ENCODE measurements at regions not wholly inside any gene's neighbourhood (a gene's known extent, or its start where the extent isn't known, plus 50 kb on each side); places are given as distances from the start of the nearest gene placed in this dataset.
A peak's percentile ranks its signal among the peaks of the same experiment; 100 is the strongest.
"Not testable (repeated sequence)": the region's sequence is repeated elsewhere in the genome, so short reads cannot be mapped to it uniquely, and the experiment has no call there.

- no peak overlapping the region for H3K4me3 ChIP-seq (replicated peaks in 1 of 4; ENCODE audit: control extremely low read depth in 1 of 4, insufficient read depth in 1 of 4, low read depth in 3 of 4, low read length in 4 of 4)
- no peak overlapping the region for H2AFZ ChIP-seq (ENCODE audit: low read length)
Observed at GRCh38 chr18:34947711-34948125, 93.5 kb upstream of the MAPRE2 start.

GRCh38 chr18:34951625-34952379 is 89.4 kb upstream of the MAPRE2 start:
- no peak overlapping the region for H3K4me2 ChIP-seq (ENCODE audit: extremely low read depth, insufficient read depth, low read length)
- no peak for TF ChIP-seq CTCF (conservative IDR thresholded peaks at IDR 0.05 in 1 of 2, IDR thresholded peaks at IDR 0.05 in 1 of 2; ENCODE audit: low read depth in 1 of 2, low read length in 2 of 2)
- no peak for DNase-seq (ENCODE audit: low read depth in 2 of 2)
- no peak overlapping the region for H3K9ac ChIP-seq (ENCODE audit: insufficient read depth, low read length)
- H3K9me3 ChIP-seq (ENCODE audit: control insufficient read depth, insufficient read depth, low read depth, low read length) = no peaks in the 10 kb centered on the region
- no peaks in the 10 kb centered on the region for H4K20me1 ChIP-seq (ENCODE audit: control insufficient read depth, extremely low read depth, insufficient read depth, low read length)
- no peaks in the 10 kb centered on the region for H3K79me2 ChIP-seq (ENCODE audit: control insufficient read depth, insufficient read depth, low read length)
- H3K36me3 ChIP-seq (ENCODE audit: control insufficient read depth, insufficient read depth, low read length) = no peaks in the 10 kb centered on the region
- no peak overlapping the region for H2AFZ ChIP-seq (ENCODE audit: low read length)
- no peak overlapping the region for H3K4me3 ChIP-seq (replicated peaks in 1 of 4; ENCODE audit: control extremely low read depth in 1 of 4, insufficient read depth in 1 of 4, low read depth in 3 of 4, low read length in 4 of 4)
- H3K27ac ChIP-seq (ENCODE audit: insufficient read depth, low read length) = no peak overlapping the region
- no peaks in the 10 kb centered on the region for H3K4me1 ChIP-seq (ENCODE audit: control insufficient read depth, extremely low read depth, insufficient read depth, low read length)
- H3K27me3 ChIP-seq (ENCODE audit: control insufficient read depth, insufficient read depth, low read length) = no peaks in the 10 kb centered on the region

More at GRCh38 chr18:34947711-34948125, 93.5 kb upstream of the MAPRE2 start:
- H3K9ac ChIP-seq (ENCODE audit: insufficient read depth, low read length) = no peak overlapping the region
- no peaks in the 10 kb centered on the region for H4K20me1 ChIP-seq (ENCODE audit: control insufficient read depth, extremely low read depth, insufficient read depth, low read length)
- H3K79me2 ChIP-seq (ENCODE audit: control insufficient read depth, insufficient read depth, low read length) = no peaks in the 10 kb centered on the region
- no peak overlapping the region for H3K4me2 ChIP-seq (ENCODE audit: extremely low read depth, insufficient read depth, low read length)
- DNase-seq (ENCODE audit: low read depth in 2 of 2) = peak; percentile 55 to 89
- no peak overlapping the region for H3K27ac ChIP-seq (ENCODE audit: insufficient read depth, low read length)
- TF ChIP-seq EZH2 (IDR thresholded peaks at IDR 0.05; ENCODE audit: low read length, missing control alignments) (no peak), CTCF (conservative IDR thresholded peaks at IDR 0.05 in 1 of 2, IDR thresholded peaks at IDR 0.05 in 1 of 2; ENCODE audit: low read depth in 1 of 2, low read length in 2 of 2) (no peak)
- H3K27me3 ChIP-seq (ENCODE audit: control insufficient read depth, insufficient read depth, low read length) = no peaks in the 10 kb centered on the region
- no peaks in the 10 kb centered on the region for H3K4me1 ChIP-seq (ENCODE audit: control insufficient read depth, extremely low read depth, insufficient read depth, low read length)
- H3K36me3 ChIP-seq (ENCODE audit: control insufficient read depth, insufficient read depth, low read length) = no peaks in the 10 kb centered on the region
- no peaks in the 10 kb centered on the region for H3K9me3 ChIP-seq (ENCODE audit: control insufficient read depth, insufficient read depth, low read depth, low read length)

- no peak for DNase-seq (ENCODE audit: low read depth in 2 of 2)
- Histone ChIP-seq H3K4me3 (replicated peaks in 1 of 4; ENCODE audit: control extremely low read depth in 1 of 4, insufficient read depth in 1 of 4, low read depth in 3 of 4, low read length in 4 of 4) (no peak overlapping the region), H3K9ac (ENCODE audit: insufficient read depth, low read length) (no peak overlapping the region), H3K9me3 (ENCODE audit: control insufficient read depth, insufficient read depth, low read depth, low read length) (no peaks in the 10 kb centered on the region), H2AFZ (ENCODE audit: low read length) (no peak overlapping the region), H3K27me3 (ENCODE audit: control insufficient read depth, insufficient read depth, low read length) (no peaks in the 10 kb centered on the region), H3K4me2 (ENCODE audit: extremely low read depth, insufficient read depth, low read length) (no peak overlapping the region), H3K36me3 (ENCODE audit: control insufficient read depth, insufficient read depth, low read length) (no peaks in the 10 kb centered on the region), H3K79me2 (ENCODE audit: control insufficient read depth, insufficient read depth, low read length) (no peaks in the 10 kb centered on the region), H3K4me1 (ENCODE audit: control insufficient read depth, extremely low read depth, insufficient read depth, low read length) (no peaks in the 10 kb centered on the region), H3K27ac (ENCODE audit: insufficient read depth, low read length) (no peak overlapping the region), H4K20me1 (ENCODE audit: control insufficient read depth, extremely low read depth, insufficient read depth, low read length) (no peaks in the 10 kb centered on the region)
- no peak for TF ChIP-seq CTCF (conservative IDR thresholded peaks at IDR 0.05 in 1 of 2, IDR thresholded peaks at IDR 0.05 in 1 of 2; ENCODE audit: low read depth in 1 of 2, low read length in 2 of 2)
- no peak for TF ChIP-seq EZH2 (IDR thresholded peaks at IDR 0.05; ENCODE audit: low read length, missing control alignments)
Observed at GRCh38 chr18:34953212-34953611, 88.0 kb upstream of the MAPRE2 start.

- H3K27ac ChIP-seq (ENCODE audit: insufficient read depth, low read length); H3K4me3 ChIP-seq (replicated peaks in 1 of 4; ENCODE audit: control extremely low read depth in 1 of 4, insufficient read depth in 1 of 4, low read depth in 3 of 4, low read length in 4 of 4); H2AFZ ChIP-seq (ENCODE audit: low read length); H3K9ac ChIP-seq (ENCODE audit: insufficient read depth, low read length); H3K27me3 ChIP-seq (ENCODE audit: control insufficient read depth, insufficient read depth, low read length); H3K4me1 ChIP-seq (ENCODE audit: control insufficient read depth, extremely low read depth, insufficient read depth, low read length); H3K9me3 ChIP-seq (ENCODE audit: control insufficient read depth, insufficient read depth, low read depth, low read length); DNase-seq (ENCODE audit: low read depth in 2 of 2); H3K36me3 ChIP-seq (ENCODE audit: control insufficient read depth, insufficient read depth, low read length); H3K4me2 ChIP-seq (ENCODE audit: extremely low read depth, insufficient read depth, low read length); H3K79me2 ChIP-seq (ENCODE audit: control insufficient read depth, insufficient read depth, low read length); H4K20me1 ChIP-seq (ENCODE audit: control insufficient read depth, extremely low read depth, insufficient read depth, low read length): not testable (repeated sequence)
Observed at GRCh38 chr18:34955494-34955893, 85.7 kb upstream of the MAPRE2 start.

Measured in fibroblast of lung (primary cell).